ENCODE measurements at regions not wholly inside any gene's neighbourhood (a gene's known extent, or its start where the extent isn't known, plus 50 kb on each side); places are given as distances from the start of the nearest gene placed in this dataset.

- TF ChIP-seq POLR2A (IDR thresholded peaks at IDR 0.05) (no peak), CTCF (IDR thresholded peaks at IDR 0.05) (no peak), EP300 (IDR thresholded peaks at IDR 0.05) (no peak)
Measured at GRCh38 chrX:906586-906985, 276.0 kb downstream of the SHOX start.
